ENCODE measurements at regions not wholly inside any gene's neighbourhood (a gene's known extent, or its start where the extent isn't known, plus 50 kb on each side); places are given as distances from the start of the nearest gene placed in this dataset.

- TF ChIP-seq POLR2A (IDR thresholded peaks at IDR 0.05), result no peak
- TF ChIP-seq, protein P1, sequence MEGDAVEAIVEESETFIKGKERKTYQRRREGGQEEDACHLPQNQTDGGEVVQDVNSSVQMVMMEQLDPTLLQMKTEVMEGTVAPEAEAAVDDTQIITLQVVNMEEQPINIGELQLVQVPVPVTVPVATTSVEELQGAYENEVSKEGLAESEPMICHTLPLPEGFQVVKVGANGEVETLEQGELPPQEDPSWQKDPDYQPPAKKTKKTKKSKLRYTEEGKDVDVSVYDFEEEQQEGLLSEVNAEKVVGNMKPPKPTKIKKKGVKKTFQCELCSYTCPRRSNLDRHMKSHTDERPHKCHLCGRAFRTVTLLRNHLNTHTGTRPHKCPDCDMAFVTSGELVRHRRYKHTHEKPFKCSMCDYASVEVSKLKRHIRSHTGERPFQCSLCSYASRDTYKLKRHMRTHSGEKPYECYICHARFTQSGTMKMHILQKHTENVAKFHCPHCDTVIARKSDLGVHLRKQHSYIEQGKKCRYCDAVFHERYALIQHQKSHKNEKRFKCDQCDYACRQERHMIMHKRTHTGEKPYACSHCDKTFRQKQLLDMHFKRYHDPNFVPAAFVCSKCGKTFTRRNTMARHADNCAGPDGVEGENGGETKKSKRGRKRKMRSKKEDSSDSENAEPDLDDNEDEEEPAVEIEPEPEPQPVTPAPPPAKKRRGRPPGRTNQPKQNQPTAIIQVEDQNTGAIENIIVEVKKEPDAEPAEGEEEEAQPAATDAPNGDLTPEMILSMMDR (IDR thresholded peaks at IDR 0.05), result no peak
Measured at GRCh38 chr10:9024210-9024609, 969.7 kb downstream of the GATA3 start.
